Vagina (tissue), 2 donors: ENCODE measurements at regions not wholly inside any gene's neighbourhood (a gene's known extent, or its start where the extent isn't known, plus 50 kb on each side); places are given as distances from the start of the nearest gene placed in this dataset.
"Not testable (repeated sequence)": the region's sequence is repeated elsewhere in the genome, so short reads cannot be mapped to it uniquely, and the experiment has no call there.

Experiments used
- DNase-seq, 2 donors: peaks; one replicate each; pipeline ENCODE4 v3.0.0-alpha.2; 2017; ENCODE audit errors: extremely low spot score in 2 of 2
- H3K27ac ChIP-seq: fragments of 200-600 bp; sonication (generic); one replicate; pipeline ENCODE4 v1.5.1; 2019
- H3K27me3 ChIP-seq: fragments of 200-600 bp; sonication (generic); one replicate; pipeline ENCODE4 v1.5.1; 2019
- H3K36me3 ChIP-seq, 2 donors: fragments of 200-600 bp; sonication (generic); one replicate each; pipeline ENCODE4 v1.5.1; 2017 to 2019
- H3K4me1 ChIP-seq: fragments of 200-600 bp; sonication (generic); one replicate; pipeline ENCODE4 v1.5.1; 2019
- H3K4me3 ChIP-seq, 2 donors: fragments of 200-600 bp; sonication (generic); 1 replicate in 1 of 2; 2 replicates in 1 of 2; pipeline ENCODE4 v1.5.1; 2016 to 2019
- H3K9me3 ChIP-seq: fragments of 200-600 bp; sonication (generic); one replicate; pipeline ENCODE4 v1.5.1; 2019
- CTCF ChIP-seq, 3 experiments: fragments of 450-650 bp in 2 of 3; fragments of 200-600 bp in 1 of 3; sonication (generic) in 1 of 3; IDR thresholded peaks; one replicate each; pipeline ENCODE4 v1.5.1; 2017 to 2019; ENCODE audit warnings: antibody characterized with exemption in 3 of 3, mild to moderate bottlenecking in 2 of 3, moderate library complexity in 2 of 3
- POLR2A ChIP-seq, 2 donors: fragments of 450-650 bp; IDR thresholded peaks; one replicate each; pipeline ENCODE4 v1.6.1; 2017; ENCODE audit warnings: antibody characterized with exemption in 2 of 2, mild to moderate bottlenecking in 2 of 2, moderate library complexity in 2 of 2
- POLR2AphosphoS5 ChIP-seq, 2 donors: sonication (generic); formaldehyde crosslinking; IDR thresholded peaks; one replicate each; pipeline ENCODE4 v1.9.0; 2017; ENCODE audit warnings: antibody characterized with exemption in 2 of 2, mild to moderate bottlenecking in 2 of 2, low read depth in 1 of 2; ENCODE audit not compliant: insufficient read depth in 1 of 2
- intact Hi-C: fragments of 100-400 bp; cut with DNase I; formaldehyde crosslinking; loops from one replicate; pipeline ENCODE4 v1.15.1; 2023

GRCh38 chr9:102253099-102253498, 514.7 kb upstream of the GRIN3A start:
- no peak for TF ChIP-seq POLR2AphosphoS5 (IDR thresholded peaks at IDR 0.05; ENCODE audit: insufficient read depth in 1 of 2, low read depth in 1 of 2)
- no peak for TF ChIP-seq POLR2A (IDR thresholded peaks at IDR 0.05)
- no peak for TF ChIP-seq CTCF (IDR thresholded peaks at IDR 0.05)
- H3K9me3 ChIP-seq, result no peaks in the 10 kb centered on the region
- no peak for DNase-seq
- intact Hi-C loops, result no loop called here
- no peaks in the 10 kb centered on the region for H3K4me1 ChIP-seq
- H3K36me3 ChIP-seq, result no peaks in the 10 kb centered on the region
- no peaks in the 10 kb centered on the region for H3K27me3 ChIP-seq
- no peak overlapping the region for H3K4me3 ChIP-seq
- H3K27ac ChIP-seq, result no peak overlapping the region

- H3K9me3 ChIP-seq, result no peaks in the 10 kb centered on the region
- TF ChIP-seq CTCF (IDR thresholded peaks at IDR 0.05) (no peak), POLR2AphosphoS5 (IDR thresholded peaks at IDR 0.05; ENCODE audit: insufficient read depth in 1 of 2, low read depth in 1 of 2) (no peak), POLR2A (IDR thresholded peaks at IDR 0.05) (no peak)
- no peak overlapping the region for H3K4me3 ChIP-seq
- H3K27me3 ChIP-seq, result no peaks in the 10 kb centered on the region
- no peak for DNase-seq
- intact Hi-C loops, result no loop called here
- no peak overlapping the region for H3K27ac ChIP-seq
- H3K36me3 ChIP-seq, result no peaks in the 10 kb centered on the region
- no peaks in the 10 kb centered on the region for H3K4me1 ChIP-seq
Measured at GRCh38 chr9:102244916-102245315, 506.5 kb upstream of the GRIN3A start.

GRCh38 chr9:102237520-102237919, 499.1 kb upstream of the GRIN3A start:
- DNase-seq, result no peak
- Histone ChIP-seq H3K4me3 (no peak overlapping the region), H3K27ac (no peak overlapping the region), H3K27me3 (no peaks in the 10 kb centered on the region), H3K36me3 (no peaks in the 10 kb centered on the region), H3K4me1 (no peaks in the 10 kb centered on the region), H3K9me3 (no peaks in the 10 kb centered on the region)
- intact Hi-C loops, result no loop called here
- TF ChIP-seq CTCF (IDR thresholded peaks at IDR 0.05), result no peak
- TF ChIP-seq POLR2A (IDR thresholded peaks at IDR 0.05), result no peak
- TF ChIP-seq POLR2AphosphoS5 (IDR thresholded peaks at IDR 0.05; ENCODE audit: insufficient read depth in 1 of 2, low read depth in 1 of 2), result no peak

GRCh38 chr9:102237094-102237493, 498.6 kb upstream of the GRIN3A start:
- H3K4me3 ChIP-seq, result no peak overlapping the region
- H3K27ac ChIP-seq, result no peak overlapping the region
- DNase-seq, result no peak
- no peaks in the 10 kb centered on the region for H3K27me3 ChIP-seq
- no peaks in the 10 kb centered on the region for H3K4me1 ChIP-seq
- intact Hi-C loops, result no loop called here
- TF ChIP-seq POLR2A (IDR thresholded peaks at IDR 0.05) (no peak), POLR2AphosphoS5 (IDR thresholded peaks at IDR 0.05; ENCODE audit: insufficient read depth in 1 of 2, low read depth in 1 of 2) (no peak), CTCF (IDR thresholded peaks at IDR 0.05) (no peak)
- H3K9me3 ChIP-seq, result no peaks in the 10 kb centered on the region
- H3K36me3 ChIP-seq, result no peaks in the 10 kb centered on the region

GRCh38 chr9:102227416-102227815, 489.0 kb upstream of the GRIN3A start:
- H3K27me3 ChIP-seq, DNase-seq, H3K36me3 ChIP-seq, intact Hi-C loops, H3K4me1 ChIP-seq, H3K9me3 ChIP-seq, H3K4me3 ChIP-seq, H3K27ac ChIP-seq: not testable (repeated sequence)
